Ovary (tissue), 3 donors: ENCODE measurements at regions not wholly inside any gene's neighbourhood (a gene's known extent, or its start where the extent isn't known, plus 50 kb on each side); places are given as distances from the start of the nearest gene placed in this dataset.

Experiments
- POLR2A ChIP-seq: fragments of 450-650 bp; IDR thresholded peaks from one replicate; pipeline ENCODE4 v1.6.1; 2017; ENCODE audit warnings: antibody characterized with exemption, mild to moderate bottlenecking, moderate library complexity
- TF ChIP-seq, protein P1 (sequence below), 3 donors: fragments of 450-650 bp in 2 of 3; fragments of 200-600 bp in 1 of 3; IDR thresholded peaks; one replicate each; pipeline versions ENCODE4 v1.5.1 to v1.8.0; 2016 to 2022; ENCODE audit warnings: antibody characterized with exemption in 3 of 3, mild to moderate bottlenecking in 1 of 3
- donor health status: DM: no; HTN: no; CAD: no.

- TF ChIP-seq, protein P1, sequence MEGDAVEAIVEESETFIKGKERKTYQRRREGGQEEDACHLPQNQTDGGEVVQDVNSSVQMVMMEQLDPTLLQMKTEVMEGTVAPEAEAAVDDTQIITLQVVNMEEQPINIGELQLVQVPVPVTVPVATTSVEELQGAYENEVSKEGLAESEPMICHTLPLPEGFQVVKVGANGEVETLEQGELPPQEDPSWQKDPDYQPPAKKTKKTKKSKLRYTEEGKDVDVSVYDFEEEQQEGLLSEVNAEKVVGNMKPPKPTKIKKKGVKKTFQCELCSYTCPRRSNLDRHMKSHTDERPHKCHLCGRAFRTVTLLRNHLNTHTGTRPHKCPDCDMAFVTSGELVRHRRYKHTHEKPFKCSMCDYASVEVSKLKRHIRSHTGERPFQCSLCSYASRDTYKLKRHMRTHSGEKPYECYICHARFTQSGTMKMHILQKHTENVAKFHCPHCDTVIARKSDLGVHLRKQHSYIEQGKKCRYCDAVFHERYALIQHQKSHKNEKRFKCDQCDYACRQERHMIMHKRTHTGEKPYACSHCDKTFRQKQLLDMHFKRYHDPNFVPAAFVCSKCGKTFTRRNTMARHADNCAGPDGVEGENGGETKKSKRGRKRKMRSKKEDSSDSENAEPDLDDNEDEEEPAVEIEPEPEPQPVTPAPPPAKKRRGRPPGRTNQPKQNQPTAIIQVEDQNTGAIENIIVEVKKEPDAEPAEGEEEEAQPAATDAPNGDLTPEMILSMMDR (IDR thresholded peaks at IDR 0.05), result no peak
- TF ChIP-seq POLR2A, result no peak
Measured at GRCh38 chr12:124418156-124418555, 123.3 kb downstream of the RFLNA start.
